MM.1S (cell line): ENCODE measurements at regions not wholly inside any gene's neighbourhood (a gene's known extent, or its start where the extent isn't known, plus 50 kb on each side); places are given as distances from the start of the nearest gene placed in this dataset.

ENCODE experiments used
- DNase-seq: peaks from one replicate; pipeline ENCODE4 v3.0.0-alpha.2; 2015
- H2AFZ ChIP-seq: fragments of 300-600 bp; sonication (generic); 2 replicates; pipeline ENCODE4 v1.6.0; 2016; ENCODE audit warnings: antibody characterized with exemption, low read length
- H3F3A ChIP-seq: fragments of 300-600 bp; sonication (generic); 2 replicates; pipeline ENCODE4 v1.6.1; 2016; ENCODE audit warnings: mild to moderate bottlenecking, antibody characterized with exemption, low read length, moderate library complexity, mixed read lengths; ENCODE audit not compliant: insufficient read depth
- H3K27ac ChIP-seq: fragments of 300-600 bp; sonication (generic); 2 replicates; pipeline ENCODE4 v1.5.1; 2016; ENCODE audit warnings: mild to moderate bottlenecking, low read length
- H3K27me3 ChIP-seq: fragments of 300-600 bp; sonication (generic); replicated peaks from 2 replicates; pipeline ENCODE4 v1.6.0; 2016; ENCODE audit warnings: low read length; ENCODE audit not compliant: insufficient read depth
- H3K36me3 ChIP-seq: fragments of 300-600 bp; sonication (generic); replicated peaks from 2 replicates; pipeline ENCODE4 v1.6.1; 2016; ENCODE audit warnings: mild to moderate bottlenecking, low read length, mixed read lengths; ENCODE audit not compliant: insufficient read depth
- H3K4me1 ChIP-seq: fragments of 300-600 bp; sonication (generic); 2 replicates; pipeline ENCODE4 v1.6.1; 2016; ENCODE audit warnings: low read length, mixed read lengths
- H3K4me2 ChIP-seq: fragments of 300-600 bp; sonication (generic); 2 replicates; pipeline ENCODE4 v1.6.0; 2016; ENCODE audit warnings: low read depth, low read length
- H3K4me3 ChIP-seq: fragments of 300-600 bp; sonication (generic); 2 replicates; pipeline ENCODE4 v1.5.1; 2016; ENCODE audit warnings: low read length, mixed read lengths
- H3K79me2 ChIP-seq: fragments of 300-600 bp; sonication (generic); 2 replicates; pipeline ENCODE4 v1.6.1; 2016; ENCODE audit warnings: mixed run types, low read length, mixed read lengths
- H3K9ac ChIP-seq: fragments of 300-600 bp; sonication (generic); 2 replicates; pipeline ENCODE4 v1.6.1; 2016; ENCODE audit warnings: low read length, mixed read lengths
- H3K9me2 ChIP-seq: fragments of 300-600 bp; sonication (generic); replicated peaks from 2 replicates; pipeline ENCODE4 v1.6.1; 2016; ENCODE audit warnings: mild to moderate bottlenecking, low read length, mixed read lengths; ENCODE audit not compliant: insufficient read depth
- H3K9me3 ChIP-seq: fragments of 300-600 bp; sonication (generic); replicated peaks from 2 replicates; pipeline ENCODE4 v1.6.1; 2016; ENCODE audit warnings: mild to moderate bottlenecking, low read length, mixed read lengths; ENCODE audit not compliant: insufficient read depth
- H4K20me1 ChIP-seq: fragments of 300-600 bp; sonication (generic); 2 replicates; pipeline ENCODE4 v1.6.1; 2016; ENCODE audit warnings: mild to moderate bottlenecking, low read length, moderate library complexity, mixed read lengths; ENCODE audit not compliant: insufficient read depth
- EZH2 ChIP-seq: fragments of 300-600 bp; sonication (generic); optimal IDR thresholded peaks from 2 replicates; pipeline ENCODE3; 2017; ENCODE audit warnings: low read depth, mild to moderate bottlenecking, antibody characterized with exemption, low read length, mixed read lengths
- EZH2phosphoT487 ChIP-seq: fragments of 300-600 bp; sonication (generic); IDR thresholded peaks from 2 replicates; pipeline ENCODE4 v1.6.1; 2018; ENCODE audit warnings: antibody characterized with exemption, low read length
- TF ChIP-seq, protein P1 (sequence below): fragments of 300-600 bp; sonication (generic); IDR thresholded peaks from 2 replicates; pipeline ENCODE4 v1.5.1; 2016; ENCODE audit warnings: antibody characterized with exemption, low read length, mixed read lengths

DNA sequence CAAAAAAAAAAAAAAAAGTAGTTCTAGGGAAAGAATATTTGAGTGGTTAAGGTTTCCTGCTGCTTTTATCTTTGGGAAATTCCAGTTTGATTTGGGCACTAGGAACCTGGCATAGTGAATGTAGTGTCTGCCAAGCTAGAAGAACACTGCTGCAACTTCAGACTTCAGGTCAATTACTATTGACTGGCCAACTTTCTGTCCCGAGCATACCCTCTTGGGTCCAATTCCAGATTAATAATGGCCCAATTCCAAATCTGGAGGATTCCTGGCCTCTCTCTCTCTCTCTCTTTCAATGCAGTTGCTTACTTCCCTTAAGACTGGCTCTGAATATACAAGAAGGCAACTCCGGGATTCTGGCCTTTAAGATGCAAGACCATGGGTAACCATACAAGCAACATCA lies 74.9 kb downstream of the ANKEF1 start:
- Histone ChIP-seq H3K36me3 (no peaks in the 10 kb centered on the region), H3K79me2 (no peaks in the 10 kb centered on the region), H3F3A (no peaks in the 10 kb centered on the region), H3K9ac (no peak overlapping the region), H2AFZ (no peak overlapping the region), H3K27ac (no peak overlapping the region), H3K4me1 (peaks cover 11% of the 10 kb centered on the region), H3K27me3 (no peaks in the 10 kb centered on the region), H3K9me2 (no peaks in the 10 kb centered on the region), H3K9me3 (no peaks in the 10 kb centered on the region), H3K4me2 (no peak overlapping the region), H3K4me3 (no peak overlapping the region), H4K20me1 (no peaks in the 10 kb centered on the region)
- no peak for DNase-seq
- TF ChIP-seq EZH2phosphoT487 (no peak), EZH2 (no peak)
- TF ChIP-seq, protein P1, sequence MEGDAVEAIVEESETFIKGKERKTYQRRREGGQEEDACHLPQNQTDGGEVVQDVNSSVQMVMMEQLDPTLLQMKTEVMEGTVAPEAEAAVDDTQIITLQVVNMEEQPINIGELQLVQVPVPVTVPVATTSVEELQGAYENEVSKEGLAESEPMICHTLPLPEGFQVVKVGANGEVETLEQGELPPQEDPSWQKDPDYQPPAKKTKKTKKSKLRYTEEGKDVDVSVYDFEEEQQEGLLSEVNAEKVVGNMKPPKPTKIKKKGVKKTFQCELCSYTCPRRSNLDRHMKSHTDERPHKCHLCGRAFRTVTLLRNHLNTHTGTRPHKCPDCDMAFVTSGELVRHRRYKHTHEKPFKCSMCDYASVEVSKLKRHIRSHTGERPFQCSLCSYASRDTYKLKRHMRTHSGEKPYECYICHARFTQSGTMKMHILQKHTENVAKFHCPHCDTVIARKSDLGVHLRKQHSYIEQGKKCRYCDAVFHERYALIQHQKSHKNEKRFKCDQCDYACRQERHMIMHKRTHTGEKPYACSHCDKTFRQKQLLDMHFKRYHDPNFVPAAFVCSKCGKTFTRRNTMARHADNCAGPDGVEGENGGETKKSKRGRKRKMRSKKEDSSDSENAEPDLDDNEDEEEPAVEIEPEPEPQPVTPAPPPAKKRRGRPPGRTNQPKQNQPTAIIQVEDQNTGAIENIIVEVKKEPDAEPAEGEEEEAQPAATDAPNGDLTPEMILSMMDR: no peak

DNA sequence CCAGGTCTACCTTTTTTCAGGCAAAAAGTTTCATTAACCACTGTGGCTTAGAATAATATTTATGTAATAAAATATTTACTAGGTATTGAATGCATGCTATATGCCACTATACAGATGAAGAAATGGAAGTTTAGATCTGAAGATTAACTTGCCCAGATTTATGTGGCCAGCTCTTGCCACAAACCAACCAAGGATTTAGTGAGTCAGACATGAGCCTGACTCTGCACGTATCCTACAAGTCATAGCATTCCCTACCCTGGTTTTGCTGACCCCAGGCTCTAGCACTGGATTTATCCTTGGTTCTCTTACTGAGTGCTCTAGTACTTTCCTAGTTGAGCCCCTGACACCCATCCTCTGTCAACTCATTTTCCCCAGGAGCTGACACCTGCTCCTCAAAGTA lies 75.4 kb downstream of the ANKEF1 start:
- no peaks in the 10 kb centered on the region for H3F3A ChIP-seq
- no peak overlapping the region for H2AFZ ChIP-seq
- H3K4me1 ChIP-seq: peaks cover 11% of the 10 kb centered on the region
- no peaks in the 10 kb centered on the region for H3K9me3 ChIP-seq
- no peak overlapping the region for H3K27ac ChIP-seq
- no peaks in the 10 kb centered on the region for H3K79me2 ChIP-seq
- no peaks in the 10 kb centered on the region for H4K20me1 ChIP-seq
- H3K9ac ChIP-seq: no peak overlapping the region
- no peaks in the 10 kb centered on the region for H3K27me3 ChIP-seq
- no peak overlapping the region for H3K4me2 ChIP-seq
- no peaks in the 10 kb centered on the region for H3K9me2 ChIP-seq
- no peak overlapping the region for H3K4me3 ChIP-seq
- no peak for DNase-seq
- TF ChIP-seq EZH2phosphoT487: no peak
- no peak for TF ChIP-seq EZH2
- TF ChIP-seq, protein P1: no peak
- H3K36me3 ChIP-seq: no peaks in the 10 kb centered on the region

DNA sequence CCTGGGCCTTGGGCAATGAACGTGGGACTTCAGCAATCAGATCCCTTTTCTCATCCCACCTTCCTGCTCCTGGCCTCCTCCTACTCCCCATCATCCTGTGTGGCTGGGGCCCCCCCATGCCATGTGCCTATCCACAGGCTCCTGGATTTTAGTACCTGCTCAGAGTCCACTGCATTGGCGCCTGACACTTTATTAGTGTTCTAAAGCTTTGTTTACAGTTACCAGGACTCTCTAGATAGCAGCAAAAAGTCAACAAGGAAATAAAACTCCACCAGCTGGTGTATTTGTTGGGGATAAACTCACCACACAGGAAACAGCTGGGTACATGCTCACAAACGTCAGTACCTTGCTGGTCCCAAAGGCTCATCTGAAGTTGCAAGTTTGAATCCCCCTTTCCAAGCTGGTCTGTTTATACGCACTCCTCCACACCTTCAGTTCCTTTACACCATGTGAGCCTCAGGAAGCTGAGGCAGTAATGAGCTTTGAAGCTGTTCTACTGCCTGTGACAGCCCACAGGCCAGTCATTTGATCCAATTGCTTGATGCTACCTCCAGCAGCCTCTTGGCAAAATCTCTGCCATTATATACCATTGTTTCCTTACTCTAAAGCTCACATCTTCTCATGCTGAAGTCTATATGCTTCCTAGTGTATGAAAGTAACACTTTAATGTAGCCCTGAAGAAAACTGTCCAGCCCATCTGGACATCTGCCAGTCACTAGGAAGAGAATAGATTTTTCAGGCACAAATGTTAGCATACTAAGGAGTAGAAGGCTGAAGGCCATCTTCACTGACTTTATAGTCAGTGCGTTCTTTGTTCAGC lies 76.6 kb downstream of the ANKEF1 start:
- no peak overlapping the region for H3K9ac ChIP-seq
- no peaks in the 10 kb centered on the region for H3K27me3 ChIP-seq
- no peaks in the 10 kb centered on the region for H3K9me2 ChIP-seq
- no peak overlapping the region for H2AFZ ChIP-seq
- H3K4me1 ChIP-seq: peaks cover 11% of the 10 kb centered on the region
- DNase-seq: peak; percentile 18
- H3K79me2 ChIP-seq: no peaks in the 10 kb centered on the region
- peak overlapping the region; percentile 12; the same call in 1 of the 2 replicates for H3K27ac ChIP-seq
- no peaks in the 10 kb centered on the region for H4K20me1 ChIP-seq
- no peaks in the 10 kb centered on the region for H3F3A ChIP-seq
- H3K4me3 ChIP-seq: no peak overlapping the region
- no peaks in the 10 kb centered on the region for H3K9me3 ChIP-seq
- TF ChIP-seq EZH2 (no peak), EZH2phosphoT487 (no peak)
- TF ChIP-seq, protein P1: no peak
- no peak overlapping the region for H3K4me2 ChIP-seq
- no peaks in the 10 kb centered on the region for H3K36me3 ChIP-seq
